ENCODE measurements at regions not wholly inside any gene's neighbourhood (a gene's known extent, or its start where the extent isn't known, plus 50 kb on each side); places are given as distances from the start of the nearest gene placed in this dataset.

DNA sequence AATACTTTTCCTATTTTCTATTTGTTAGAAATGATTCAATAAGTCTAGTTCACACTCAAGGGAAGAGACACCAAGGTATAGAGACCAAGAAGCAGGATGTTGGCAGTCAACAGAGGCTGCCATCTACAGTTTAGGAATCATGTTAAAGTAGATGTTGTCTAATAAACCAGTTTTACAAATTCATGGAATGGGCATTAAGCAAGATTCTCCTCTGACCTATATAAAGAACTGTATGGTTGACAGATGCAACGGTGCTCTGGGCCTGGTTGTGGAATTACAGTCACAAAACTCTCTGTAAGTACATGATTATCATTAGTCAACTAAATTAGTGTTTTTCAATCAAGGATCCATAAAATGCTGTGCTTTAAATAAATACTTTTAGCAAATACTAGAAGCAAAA lies 475.1 kb downstream of the NAV3 start:
- 70 to 79% methylated on average over 1 of the region's 1 CpG for WGBS, 2 donors (ENCODE audit: low coverage in 1 of 2)
- H3K4me1 ChIP-seq, result peaks cover 0 to 4% (median 0%) of the 10 kb centered on the region in 4 donors
- intact Hi-C loops (cut with DNase I; ENCODE audit: low total_unique reads), result no loop called here
- H3K27ac ChIP-seq, result no peak overlapping the region
- no peak overlapping the region for H3K4me3 ChIP-seq
- no peaks in the 10 kb centered on the region for H3K27me3 ChIP-seq
- no peak for TF ChIP-seq POLR2A (IDR thresholded peaks at IDR 0.05)
- no peak for TF ChIP-seq POLR2AphosphoS5 (IDR thresholded peaks at IDR 0.05)
- TF ChIP-seq EP300 (IDR thresholded peaks at IDR 0.05; ENCODE audit: low read depth), result no peak
- TF ChIP-seq, protein P1, sequence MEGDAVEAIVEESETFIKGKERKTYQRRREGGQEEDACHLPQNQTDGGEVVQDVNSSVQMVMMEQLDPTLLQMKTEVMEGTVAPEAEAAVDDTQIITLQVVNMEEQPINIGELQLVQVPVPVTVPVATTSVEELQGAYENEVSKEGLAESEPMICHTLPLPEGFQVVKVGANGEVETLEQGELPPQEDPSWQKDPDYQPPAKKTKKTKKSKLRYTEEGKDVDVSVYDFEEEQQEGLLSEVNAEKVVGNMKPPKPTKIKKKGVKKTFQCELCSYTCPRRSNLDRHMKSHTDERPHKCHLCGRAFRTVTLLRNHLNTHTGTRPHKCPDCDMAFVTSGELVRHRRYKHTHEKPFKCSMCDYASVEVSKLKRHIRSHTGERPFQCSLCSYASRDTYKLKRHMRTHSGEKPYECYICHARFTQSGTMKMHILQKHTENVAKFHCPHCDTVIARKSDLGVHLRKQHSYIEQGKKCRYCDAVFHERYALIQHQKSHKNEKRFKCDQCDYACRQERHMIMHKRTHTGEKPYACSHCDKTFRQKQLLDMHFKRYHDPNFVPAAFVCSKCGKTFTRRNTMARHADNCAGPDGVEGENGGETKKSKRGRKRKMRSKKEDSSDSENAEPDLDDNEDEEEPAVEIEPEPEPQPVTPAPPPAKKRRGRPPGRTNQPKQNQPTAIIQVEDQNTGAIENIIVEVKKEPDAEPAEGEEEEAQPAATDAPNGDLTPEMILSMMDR (IDR thresholded peaks at IDR 0.05), result no peak
- no peaks in the 10 kb centered on the region for H3K36me3 ChIP-seq
- no peaks in the 10 kb centered on the region for H3K9me3 ChIP-seq
- no peak for DNase-seq
- in situ Hi-C loops (cut with MboI; ENCODE audit: low pct_ligation_motif_present in 1 of 4, low pct_unique_long_range_greater_than_20kb in 1 of 4, low sequenced_read_pairs in 3 of 4), result no loop called here

DNA sequence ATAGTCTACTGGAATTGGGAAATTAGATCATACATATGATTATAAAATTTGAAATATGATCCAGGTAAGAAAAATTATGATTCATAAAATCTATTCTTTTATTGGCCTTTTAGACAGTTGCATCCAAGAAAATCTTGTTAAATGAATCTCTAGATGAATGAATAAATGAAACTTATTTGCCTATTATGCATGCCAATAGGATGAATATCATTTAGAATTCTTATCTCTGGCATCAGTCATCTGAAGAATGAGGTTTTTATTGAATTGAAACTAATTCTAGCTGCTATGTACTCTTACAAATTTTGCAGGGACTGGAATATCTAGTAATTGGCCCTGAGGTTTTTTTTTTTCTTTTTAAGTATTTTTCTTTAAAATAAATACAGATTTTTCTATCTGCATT lies 475.5 kb downstream of the NAV3 start:
- intact Hi-C loops (cut with DNase I; ENCODE audit: low total_unique reads), result no loop called here
- Histone ChIP-seq H3K36me3 (no peaks in the 10 kb centered on the region), H3K4me1 (peaks cover 0 to 4% (median 0%) of the 10 kb centered on the region in 4 donors), H3K27me3 (no peaks in the 10 kb centered on the region), H3K4me3 (no peak overlapping the region), H3K9me3 (no peaks in the 10 kb centered on the region), H3K27ac (no peak overlapping the region)
- in situ Hi-C loops (cut with MboI; ENCODE audit: low pct_ligation_motif_present in 1 of 4, low pct_unique_long_range_greater_than_20kb in 1 of 4, low sequenced_read_pairs in 3 of 4), result no loop called here
- DNase-seq, result no peak
- TF ChIP-seq POLR2AphosphoS5 (IDR thresholded peaks at IDR 0.05) (no peak), POLR2A (IDR thresholded peaks at IDR 0.05) (no peak), EP300 (IDR thresholded peaks at IDR 0.05; ENCODE audit: low read depth) (no peak)
- TF ChIP-seq, protein P1 (IDR thresholded peaks at IDR 0.05), result no peak

DNA sequence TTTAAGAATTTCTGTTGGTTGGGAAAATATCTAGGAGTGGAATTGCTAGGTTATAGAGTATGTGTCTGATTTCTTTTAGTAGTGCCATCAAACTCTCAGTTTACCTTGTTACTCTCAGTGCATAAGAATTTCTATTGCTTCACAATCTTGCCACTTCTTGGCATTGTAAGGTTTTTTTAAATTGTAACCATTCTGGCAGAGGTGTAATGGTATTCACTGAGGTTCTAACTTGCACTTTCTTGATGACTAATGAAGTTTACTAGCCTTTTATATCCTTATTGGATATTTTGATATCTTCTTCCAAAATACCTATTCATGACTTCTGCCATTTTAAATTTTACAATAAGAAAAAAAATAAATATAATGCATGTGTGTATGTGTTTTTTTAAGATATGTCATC lies 478.0 kb downstream of the NAV3 start:
- no peaks in the 10 kb centered on the region for H3K9me3 ChIP-seq
- in situ Hi-C loops (cut with MboI; ENCODE audit: low pct_ligation_motif_present in 1 of 4, low pct_unique_long_range_greater_than_20kb in 1 of 4, low sequenced_read_pairs in 3 of 4) (no loop called here), intact Hi-C loops (cut with DNase I; ENCODE audit: low total_unique reads) (no loop called here)
- no peak overlapping the region for H3K27ac ChIP-seq
- no peaks in the 10 kb centered on the region for H3K36me3 ChIP-seq
- no peaks in the 10 kb centered on the region for H3K27me3 ChIP-seq
- DNase-seq, result no peak
- TF ChIP-seq POLR2AphosphoS5 (IDR thresholded peaks at IDR 0.05), result no peak
- no peak for TF ChIP-seq EP300 (IDR thresholded peaks at IDR 0.05; ENCODE audit: low read depth)
- TF ChIP-seq POLR2A (IDR thresholded peaks at IDR 0.05), result no peak
- TF ChIP-seq, protein P1 (IDR thresholded peaks at IDR 0.05), result no peak
- no peak overlapping the region for H3K4me3 ChIP-seq
- no peaks in the 10 kb centered on the region for H3K4me1 ChIP-seq

DNA sequence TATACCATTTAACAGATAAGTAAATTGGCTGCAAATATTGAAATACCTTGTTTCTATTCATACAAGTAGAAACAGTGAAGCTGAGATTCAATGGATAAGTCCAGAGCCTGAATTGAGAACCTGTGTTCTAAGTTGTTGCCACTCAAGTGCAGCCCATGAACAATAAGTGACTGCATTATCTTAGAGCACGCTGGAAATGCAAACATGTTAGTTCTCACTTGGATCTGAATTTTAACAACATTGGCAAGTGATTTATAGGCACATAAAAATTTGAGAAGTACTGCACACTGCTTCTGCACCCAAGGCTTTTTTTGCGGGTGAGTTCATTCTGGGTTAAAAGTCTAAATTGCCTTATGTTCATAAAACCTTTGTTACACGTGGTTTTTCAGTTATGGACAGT lies 484.3 kb downstream of the NAV3 start:
- Histone ChIP-seq H3K27me3 (no peaks in the 10 kb centered on the region), H3K9me3 (no peaks in the 10 kb centered on the region), H3K36me3 (no peaks in the 10 kb centered on the region), H3K27ac (no peak overlapping the region), H3K4me1 (peaks cover 0 to 5% (median 0%) of the 10 kb centered on the region in 4 donors), H3K4me3 (no peak overlapping the region)
- DNase-seq, result no peak
- intact Hi-C loops (cut with DNase I; ENCODE audit: low total_unique reads), result no loop called here
- 43 to 53% methylated on average over 2 to 3 of the region's 3 CpGs for WGBS, 2 donors (ENCODE audit: low coverage in 1 of 2)
- in situ Hi-C loops (cut with MboI; ENCODE audit: low pct_ligation_motif_present in 1 of 4, low pct_unique_long_range_greater_than_20kb in 1 of 4, low sequenced_read_pairs in 3 of 4), result no loop called here
- no peak for TF ChIP-seq POLR2A (IDR thresholded peaks at IDR 0.05)
- no peak for TF ChIP-seq EP300 (IDR thresholded peaks at IDR 0.05; ENCODE audit: low read depth)
- TF ChIP-seq, protein P1 (IDR thresholded peaks at IDR 0.05), result no peak
- no peak for TF ChIP-seq POLR2AphosphoS5 (IDR thresholded peaks at IDR 0.05)

Data from transverse colon (tissue), 4 donors.